Suprapubic skin (tissue), 4 donors: ENCODE measurements at regions not wholly inside any gene's neighbourhood (a gene's known extent, or its start where the extent isn't known, plus 50 kb on each side); places are given as distances from the start of the nearest gene placed in this dataset.

Experiments used
- POLR2A ChIP-seq, 2 donors: fragments of 450-650 bp; IDR thresholded peaks; one replicate each; pipeline ENCODE4 v1.6.1; 2017; ENCODE audit warnings: antibody characterized with exemption in 2 of 2, mild to moderate bottlenecking in 2 of 2, moderate library complexity in 2 of 2
- POLR2AphosphoS5 ChIP-seq, 3 donors: sonication (generic); formaldehyde crosslinking; IDR thresholded peaks; one replicate each; pipeline ENCODE4 v1.6.1; 2017; ENCODE audit warnings: antibody characterized with exemption in 3 of 3
- TF ChIP-seq, protein P1 (sequence below), 2 donors: fragments of 200-600 bp in 1 of 2; fragments of 450-650 bp in 1 of 2; sonication (generic) in 1 of 2; IDR thresholded peaks; one replicate each; pipeline ENCODE4 v1.5.1; 2016 to 2019; ENCODE audit warnings: antibody characterized with exemption in 2 of 2, mild to moderate bottlenecking in 1 of 2, moderate library complexity in 1 of 2

- TF ChIP-seq, protein P1, sequence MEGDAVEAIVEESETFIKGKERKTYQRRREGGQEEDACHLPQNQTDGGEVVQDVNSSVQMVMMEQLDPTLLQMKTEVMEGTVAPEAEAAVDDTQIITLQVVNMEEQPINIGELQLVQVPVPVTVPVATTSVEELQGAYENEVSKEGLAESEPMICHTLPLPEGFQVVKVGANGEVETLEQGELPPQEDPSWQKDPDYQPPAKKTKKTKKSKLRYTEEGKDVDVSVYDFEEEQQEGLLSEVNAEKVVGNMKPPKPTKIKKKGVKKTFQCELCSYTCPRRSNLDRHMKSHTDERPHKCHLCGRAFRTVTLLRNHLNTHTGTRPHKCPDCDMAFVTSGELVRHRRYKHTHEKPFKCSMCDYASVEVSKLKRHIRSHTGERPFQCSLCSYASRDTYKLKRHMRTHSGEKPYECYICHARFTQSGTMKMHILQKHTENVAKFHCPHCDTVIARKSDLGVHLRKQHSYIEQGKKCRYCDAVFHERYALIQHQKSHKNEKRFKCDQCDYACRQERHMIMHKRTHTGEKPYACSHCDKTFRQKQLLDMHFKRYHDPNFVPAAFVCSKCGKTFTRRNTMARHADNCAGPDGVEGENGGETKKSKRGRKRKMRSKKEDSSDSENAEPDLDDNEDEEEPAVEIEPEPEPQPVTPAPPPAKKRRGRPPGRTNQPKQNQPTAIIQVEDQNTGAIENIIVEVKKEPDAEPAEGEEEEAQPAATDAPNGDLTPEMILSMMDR (IDR thresholded peaks at IDR 0.05) = no peak
- no peak for TF ChIP-seq POLR2A (IDR thresholded peaks at IDR 0.05)
- TF ChIP-seq POLR2AphosphoS5 (IDR thresholded peaks at IDR 0.05) = no peak
These were observed 79.8 kb upstream of the TOP3B start for GRCh38 chr22:22062306-22062793.
